ENCODE measurements at regions not wholly inside any gene's neighbourhood (a gene's known extent, or its start where the extent isn't known, plus 50 kb on each side); places are given as distances from the start of the nearest gene placed in this dataset.

DNA sequence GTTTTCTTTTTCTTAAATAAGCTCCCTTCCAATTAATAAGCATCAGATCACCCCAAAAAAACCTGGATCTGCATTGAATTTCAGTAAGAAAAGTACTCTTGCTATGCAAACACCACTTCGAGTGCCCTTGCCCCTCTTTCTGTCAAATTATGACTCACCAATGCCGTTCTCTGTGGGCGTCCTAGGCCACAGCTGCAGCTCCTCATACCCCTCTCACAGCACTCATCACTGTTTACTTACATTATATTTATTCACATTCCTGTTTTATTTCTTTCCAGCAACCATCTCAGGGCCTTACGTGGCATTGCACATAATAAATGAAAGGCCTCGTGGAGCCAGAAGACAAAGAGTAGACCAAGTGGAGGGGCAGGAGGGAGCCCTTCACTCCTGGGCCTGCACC lies 99.1 kb upstream of the CTTNBP2NL start:
- TF ChIP-seq, protein P1, sequence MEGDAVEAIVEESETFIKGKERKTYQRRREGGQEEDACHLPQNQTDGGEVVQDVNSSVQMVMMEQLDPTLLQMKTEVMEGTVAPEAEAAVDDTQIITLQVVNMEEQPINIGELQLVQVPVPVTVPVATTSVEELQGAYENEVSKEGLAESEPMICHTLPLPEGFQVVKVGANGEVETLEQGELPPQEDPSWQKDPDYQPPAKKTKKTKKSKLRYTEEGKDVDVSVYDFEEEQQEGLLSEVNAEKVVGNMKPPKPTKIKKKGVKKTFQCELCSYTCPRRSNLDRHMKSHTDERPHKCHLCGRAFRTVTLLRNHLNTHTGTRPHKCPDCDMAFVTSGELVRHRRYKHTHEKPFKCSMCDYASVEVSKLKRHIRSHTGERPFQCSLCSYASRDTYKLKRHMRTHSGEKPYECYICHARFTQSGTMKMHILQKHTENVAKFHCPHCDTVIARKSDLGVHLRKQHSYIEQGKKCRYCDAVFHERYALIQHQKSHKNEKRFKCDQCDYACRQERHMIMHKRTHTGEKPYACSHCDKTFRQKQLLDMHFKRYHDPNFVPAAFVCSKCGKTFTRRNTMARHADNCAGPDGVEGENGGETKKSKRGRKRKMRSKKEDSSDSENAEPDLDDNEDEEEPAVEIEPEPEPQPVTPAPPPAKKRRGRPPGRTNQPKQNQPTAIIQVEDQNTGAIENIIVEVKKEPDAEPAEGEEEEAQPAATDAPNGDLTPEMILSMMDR (IDR thresholded peaks at IDR 0.05) = no peak
- TF ChIP-seq POLR2AphosphoS5 (IDR thresholded peaks at IDR 0.05) = no peak

Data from prostate gland (tissue), 2 donors.